ENCODE measurements at regions not wholly inside any gene's neighbourhood (a gene's known extent, or its start where the extent isn't known, plus 50 kb on each side); places are given as distances from the start of the nearest gene placed in this dataset.

GRCh38 chr7:91329571-91329970 is 65.3 kb downstream of the FZD1 start:
- Histone ChIP-seq H3K27me3 (no peaks in the 10 kb centered on the region), H3K4me3 (no peak overlapping the region), H3K9me3 (no peaks in the 10 kb centered on the region), H3K27ac (no peak overlapping the region), H3K4me1 (no peaks in the 10 kb centered on the region), H3K36me3 (no peaks in the 10 kb centered on the region)
- TF ChIP-seq CTCF (IDR thresholded peaks at IDR 0.05): no peak
- DNase-seq (ENCODE audit: low spot score in 2 of 2): no peak

- Histone ChIP-seq H3K36me3 (no peaks in the 10 kb centered on the region), H3K9me3 (no peaks in the 10 kb centered on the region), H3K27ac (no peak overlapping the region), H3K4me3 (no peak overlapping the region), H3K4me1 (no peaks in the 10 kb centered on the region), H3K27me3 (no peaks in the 10 kb centered on the region)
- whole genome bisulfite sequencing: 72% methylated on average over 2 of the region's 2 CpGs
- no peak for DNase-seq (ENCODE audit: low spot score in 2 of 2)
- no peak for TF ChIP-seq EP300 (IDR thresholded peaks at IDR 0.05)
- no peak for TF ChIP-seq POLR2A (IDR thresholded peaks at IDR 0.05)
- no peak for TF ChIP-seq CTCF (IDR thresholded peaks at IDR 0.05)
- TF ChIP-seq POLR2AphosphoS5 (IDR thresholded peaks at IDR 0.05): no peak
Observed at GRCh38 chr7:91330191-91330808, 66.1 kb downstream of the FZD1 start.

GRCh38 chr7:91330866-91331265 is 66.6 kb downstream of the FZD1 start:
- DNase-seq (ENCODE audit: low spot score in 2 of 2): no peak
- no peak for TF ChIP-seq EP300 (IDR thresholded peaks at IDR 0.05)
- no peak for TF ChIP-seq CTCF (IDR thresholded peaks at IDR 0.05)
- TF ChIP-seq POLR2AphosphoS5 (IDR thresholded peaks at IDR 0.05): no peak
- TF ChIP-seq POLR2A (IDR thresholded peaks at IDR 0.05): no peak
- no peaks in the 10 kb centered on the region for H3K27me3 ChIP-seq
- no peaks in the 10 kb centered on the region for H3K36me3 ChIP-seq
- no peaks in the 10 kb centered on the region for H3K4me1 ChIP-seq
- 70% methylated on average over 3 of the region's 3 CpGs for whole genome bisulfite sequencing
- H3K9me3 ChIP-seq: no peaks in the 10 kb centered on the region
- H3K4me3 ChIP-seq: no peak overlapping the region
- no peak overlapping the region for H3K27ac ChIP-seq

GRCh38 chr7:91336106-91336505 is 71.9 kb downstream of the FZD1 start:
- TF ChIP-seq POLR2A (IDR thresholded peaks at IDR 0.05): no peak
- TF ChIP-seq POLR2AphosphoS5 (IDR thresholded peaks at IDR 0.05): no peak
- TF ChIP-seq CTCF (IDR thresholded peaks at IDR 0.05): no peak
- no peak for TF ChIP-seq EP300 (IDR thresholded peaks at IDR 0.05)
- DNase-seq (ENCODE audit: low spot score in 2 of 2): no peak
- Histone ChIP-seq H3K27me3 (no peaks in the 10 kb centered on the region), H3K27ac (no peak overlapping the region), H3K36me3 (no peaks in the 10 kb centered on the region), H3K9me3 (no peaks in the 10 kb centered on the region), H3K4me1 (no peaks in the 10 kb centered on the region), H3K4me3 (no peak overlapping the region)
- WGBS: 87% methylated on average over 2 of the region's 2 CpGs

GRCh38 chr7:91338226-91339020 is 74.2 kb downstream of the FZD1 start:
- no peaks in the 10 kb centered on the region for H3K9me3 ChIP-seq
- no peaks in the 10 kb centered on the region for H3K27me3 ChIP-seq
- 94% methylated on average over 3 of the region's 3 CpGs for WGBS
- H3K4me3 ChIP-seq: no peak overlapping the region
- H3K27ac ChIP-seq: no peak overlapping the region
- H3K4me1 ChIP-seq: no peaks in the 10 kb centered on the region
- TF ChIP-seq POLR2A (IDR thresholded peaks at IDR 0.05) (no peak), EP300 (IDR thresholded peaks at IDR 0.05) (no peak), POLR2AphosphoS5 (IDR thresholded peaks at IDR 0.05) (no peak), CTCF (IDR thresholded peaks at IDR 0.05) (no peak)
- DNase-seq (ENCODE audit: low spot score in 2 of 2): no peak
- H3K36me3 ChIP-seq: no peaks in the 10 kb centered on the region

All from suprapubic skin (tissue), 4 donors.